Upper lobe of left lung (tissue), 4 donors: ENCODE measurements at regions not wholly inside any gene's neighbourhood (a gene's known extent, or its start where the extent isn't known, plus 50 kb on each side); places are given as distances from the start of the nearest gene placed in this dataset.

Source experiments
- EP300 ChIP-seq, 4 donors: sonication (generic); formaldehyde crosslinking; IDR thresholded peaks; one replicate each; pipeline ENCODE4 v1.5.1; 2017; ENCODE audit warnings: antibody characterized with exemption in 4 of 4, control low read depth in 2 of 4
- POLR2A ChIP-seq, 4 donors: fragments of 450-650 bp; IDR thresholded peaks; one replicate each; pipeline ENCODE4 v1.5.1; 2016 to 2017; ENCODE audit warnings: antibody characterized with exemption in 4 of 4, mild to moderate bottlenecking in 2 of 4
- POLR2AphosphoS5 ChIP-seq, 2 donors: sonication (generic); formaldehyde crosslinking; IDR thresholded peaks; one replicate each; pipeline ENCODE4 v1.5.1; 2017; ENCODE audit warnings: antibody characterized with exemption in 2 of 2
- TF ChIP-seq, protein P1 (sequence below), 6 experiments: fragments of 450-650 bp in 4 of 6; fragments of 200-600 bp in 2 of 6; sonication (generic) in 2 of 6; IDR thresholded peaks; one replicate each; pipeline ENCODE4 v1.5.1; 2016 to 2019; ENCODE audit warnings: antibody characterized with exemption in 6 of 6

DNA sequence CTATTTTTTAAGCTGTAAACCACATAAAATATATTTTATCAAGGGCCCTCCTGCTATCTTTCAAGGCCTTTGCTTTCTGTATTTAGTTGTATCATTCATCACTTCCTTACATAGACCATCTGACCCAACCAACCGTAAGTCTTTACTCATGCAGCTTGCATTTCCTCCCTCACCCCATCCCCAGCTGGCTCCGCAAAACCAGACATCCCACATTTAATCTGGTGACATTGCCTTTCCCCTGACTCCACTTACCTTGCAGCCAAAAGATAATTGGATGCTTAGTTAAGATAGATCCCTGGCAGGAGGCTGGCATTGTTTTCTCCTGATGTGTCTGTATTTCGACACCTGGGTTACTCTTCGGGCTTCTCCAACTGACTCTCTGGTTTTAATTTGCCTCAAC is 183.7 kb upstream of the LDB2 start:
- TF ChIP-seq, protein P1, sequence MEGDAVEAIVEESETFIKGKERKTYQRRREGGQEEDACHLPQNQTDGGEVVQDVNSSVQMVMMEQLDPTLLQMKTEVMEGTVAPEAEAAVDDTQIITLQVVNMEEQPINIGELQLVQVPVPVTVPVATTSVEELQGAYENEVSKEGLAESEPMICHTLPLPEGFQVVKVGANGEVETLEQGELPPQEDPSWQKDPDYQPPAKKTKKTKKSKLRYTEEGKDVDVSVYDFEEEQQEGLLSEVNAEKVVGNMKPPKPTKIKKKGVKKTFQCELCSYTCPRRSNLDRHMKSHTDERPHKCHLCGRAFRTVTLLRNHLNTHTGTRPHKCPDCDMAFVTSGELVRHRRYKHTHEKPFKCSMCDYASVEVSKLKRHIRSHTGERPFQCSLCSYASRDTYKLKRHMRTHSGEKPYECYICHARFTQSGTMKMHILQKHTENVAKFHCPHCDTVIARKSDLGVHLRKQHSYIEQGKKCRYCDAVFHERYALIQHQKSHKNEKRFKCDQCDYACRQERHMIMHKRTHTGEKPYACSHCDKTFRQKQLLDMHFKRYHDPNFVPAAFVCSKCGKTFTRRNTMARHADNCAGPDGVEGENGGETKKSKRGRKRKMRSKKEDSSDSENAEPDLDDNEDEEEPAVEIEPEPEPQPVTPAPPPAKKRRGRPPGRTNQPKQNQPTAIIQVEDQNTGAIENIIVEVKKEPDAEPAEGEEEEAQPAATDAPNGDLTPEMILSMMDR (IDR thresholded peaks at IDR 0.05): no peak
- TF ChIP-seq POLR2AphosphoS5 (IDR thresholded peaks at IDR 0.05) (no peak), EP300 (IDR thresholded peaks at IDR 0.05) (no peak), POLR2A (IDR thresholded peaks at IDR 0.05) (no peak)
